H1 (cell line): ENCODE measurements at regions not wholly inside any gene's neighbourhood (a gene's known extent, or its start where the extent isn't known, plus 50 kb on each side); places are given as distances from the start of the nearest gene placed in this dataset.

Source experiments
- CTCF ChIA-PET: fragments of 300-600 bp; sonication (Branson Sonifier 250); formaldehyde crosslinking; loops from one replicate; lab custom pipeline; 2021; ENCODE audit not compliant: partially characterized antibody; lab: Charles Lee
- POLR2A ChIA-PET: fragments of 300-600 bp; sonication (Branson Sonifier 250); formaldehyde crosslinking; loops from one replicate; lab custom pipeline; 2021; ENCODE audit warnings: inconsistent platforms; ENCODE audit not compliant: partially characterized antibody; lab: Charles Lee
- DNase-seq, 2 experiments: peaks; one replicate each; pipeline versions ENCODE4 v3.0.0 to v3.0.0-alpha.2; 2010 to 2022; ENCODE audit warnings: low spot score in 2 of 2, low read depth in 1 of 2, mixed read lengths in 1 of 2
- FAIRE-seq: peaks from 2 replicates; lab custom pipeline; 2011; peaks lifted over from hg19 to GRCh38; lab: Jason Lieb, UNC
- H2AFZ ChIP-seq: 2 replicates; pipeline ENCODE4 v1.8.1; 2012; ENCODE audit warnings: low read length, inconsistent platforms
- H2AK5ac ChIP-seq: 2 replicates; pipeline ENCODE4 v1.6.1; 2013; ENCODE audit warnings: low read depth, low read length
- H2BK120ac ChIP-seq: replicated peaks from 2 replicates; pipeline ENCODE3; 2013; ENCODE audit warnings: low read depth, low read length, inconsistent platforms
- H2BK12ac ChIP-seq: 2 replicates; pipeline ENCODE4 v1.6.1; 2013; ENCODE audit warnings: low read depth, low read length
- H2BK15ac ChIP-seq: 2 replicates; pipeline ENCODE4 v1.6.1; 2013; ENCODE audit warnings: low read length
- H2BK20ac ChIP-seq: 2 replicates; pipeline ENCODE4 v1.6.1; 2013; ENCODE audit warnings: low read length
- H2BK5ac ChIP-seq: 2 replicates; pipeline ENCODE4 v1.6.1; 2013; ENCODE audit warnings: low read depth, low read length
- H3K14ac ChIP-seq: 2 replicates; pipeline ENCODE4 v1.6.1; 2013; ENCODE audit warnings: inconsistent platforms; ENCODE audit not compliant: insufficient read length
- H3K18ac ChIP-seq: 2 replicates; pipeline ENCODE4 v1.6.1; 2013; ENCODE audit warnings: low read length; ENCODE audit errors: extremely low read depth
- H3K23ac ChIP-seq: 2 replicates; pipeline ENCODE4 v1.6.1; 2013; ENCODE audit warnings: inconsistent platforms; ENCODE audit not compliant: insufficient read length
- H3K23me2 ChIP-seq: 2 replicates; pipeline ENCODE4 v1.6.1; 2013; ENCODE audit warnings: low read depth, low read length
- H3K27ac ChIP-seq: 2 replicates; pipeline ENCODE4 v1.6.1; 2011; ENCODE audit warnings: low read depth, low read length, inconsistent platforms
- H3K27me3 ChIP-seq, 4 experiments: replicated peaks in 1 of 4; 1 replicate in 1 of 4; 2 replicates in 3 of 4; pipeline versions ENCODE4 v1.6.1 to v1.8.1; 2011 to 2013; ENCODE audit warnings: low read length in 3 of 4, mild to moderate bottlenecking in 3 of 4, inconsistent platforms in 2 of 4, mixed read lengths in 2 of 4, moderate library complexity in 1 of 4; ENCODE audit not compliant: control insufficient read depth in 3 of 4, insufficient read depth in 3 of 4; ENCODE audit errors: extremely low read depth in 1 of 4
- H3K36me3 ChIP-seq, 4 experiments: 2 replicates each; pipeline versions ENCODE4 v1.6.1 to v1.8.1; 2011 to 2013; ENCODE audit warnings: mild to moderate bottlenecking in 4 of 4, low read length in 3 of 4, moderate library complexity in 2 of 4, control low read depth in 1 of 4, inconsistent platforms in 1 of 4; ENCODE audit not compliant: insufficient read depth in 4 of 4, control insufficient read depth in 2 of 4
- H3K4ac ChIP-seq: replicated peaks from 2 replicates; pipeline ENCODE3; 2013; ENCODE audit warnings: low read length, low read depth, mixed read lengths, inconsistent platforms; ENCODE audit not compliant: insufficient read length
- H3K4me1 ChIP-seq, 4 experiments: replicated peaks in 1 of 4; 1 replicate in 1 of 4; 2 replicates in 3 of 4; pipeline versions ENCODE4 v1.6.1 to v1.8.1; 2011 to 2013; ENCODE audit warnings: low read length in 3 of 4, inconsistent platforms in 2 of 4, mixed read lengths in 1 of 4; ENCODE audit not compliant: insufficient read depth in 4 of 4, control insufficient read depth in 3 of 4
- H3K4me2 ChIP-seq, 2 experiments: 2 replicates each; pipeline versions ENCODE4 v1.6.1 to v1.8.1; 2011 to 2013; ENCODE audit warnings: low read depth in 2 of 2, low read length in 2 of 2, control low read depth in 1 of 2, inconsistent platforms in 1 of 2, mild to moderate bottlenecking in 1 of 2; ENCODE audit not compliant: insufficient read depth in 1 of 2
- H3K4me3 ChIP-seq, 4 experiments: fragments of 200-600, 300-600 bp in 1 of 4; sonication (generic), shearing (Covaris generic), sonication (Bioruptor Twin) in 1 of 4; 2 replicates each; pipeline versions ENCODE4 v1.5.1 to v1.8.1; 2011 to 2016; ENCODE audit warnings: low read length in 4 of 4, low read depth in 3 of 4, control low read depth in 2 of 4, inconsistent platforms in 2 of 4, mild to moderate bottlenecking in 2 of 4, mixed read lengths in 1 of 4, moderate library complexity in 1 of 4; ENCODE audit not compliant: insufficient read depth in 2 of 4; ENCODE audit errors: extremely low read depth in 1 of 4
- H3K56ac ChIP-seq: replicated peaks from 2 replicates; pipeline ENCODE3; 2013; ENCODE audit warnings: low read depth, mild to moderate bottlenecking, mixed read lengths, low read length, inconsistent platforms; ENCODE audit not compliant: insufficient read length
- H3K79me1 ChIP-seq: 2 replicates; pipeline ENCODE4 v1.6.1; 2013; ENCODE audit warnings: low read depth, low read length, control low read depth
- H3K79me2 ChIP-seq, 2 experiments: 2 replicates each; pipeline versions ENCODE4 v1.6.1 to v1.8.1; 2012 to 2013; ENCODE audit warnings: low read length in 2 of 2, mild to moderate bottlenecking in 2 of 2, inconsistent platforms in 1 of 2; ENCODE audit not compliant: insufficient read depth in 2 of 2, control insufficient read depth in 1 of 2
- H3K9ac ChIP-seq, 4 experiments: replicated peaks in 1 of 4; 1 replicate in 1 of 4; 2 replicates in 3 of 4; pipeline versions ENCODE4 v1.6.1 to v1.8.1; 2011 to 2013; ENCODE audit warnings: low read depth in 3 of 4, low read length in 3 of 4, control low read depth in 2 of 4, mild to moderate bottlenecking in 2 of 4, moderate library complexity in 2 of 4, inconsistent platforms in 1 of 4; ENCODE audit errors: extremely low read depth in 1 of 4
- H3K9me3 ChIP-seq, 2 experiments: 2 replicates each; pipeline versions ENCODE4 v1.6.1 to v1.8.1; 2012 to 2013; ENCODE audit warnings: mild to moderate bottlenecking in 2 of 2, moderate library complexity in 2 of 2, control low read depth in 1 of 2, inconsistent platforms in 1 of 2, low read depth in 1 of 2, low read length in 1 of 2, mixed read lengths in 1 of 2; ENCODE audit not compliant: insufficient read depth in 2 of 2
- H4K20me1 ChIP-seq, 2 experiments: replicated peaks in 1 of 2; 2 replicates each; pipeline versions ENCODE3 to v1.8.1; 2011 to 2013; ENCODE audit warnings: inconsistent platforms in 2 of 2, low read length in 2 of 2, mild to moderate bottlenecking in 1 of 2; ENCODE audit not compliant: insufficient read depth in 2 of 2, control insufficient read depth in 1 of 2
- H4K5ac ChIP-seq: 2 replicates; pipeline ENCODE4 v1.6.1; 2013; ENCODE audit warnings: low read length, low read depth, mixed read lengths, inconsistent platforms; ENCODE audit not compliant: insufficient read length
- H4K8ac ChIP-seq: 2 replicates; pipeline ENCODE4 v1.8.0; 2013; ENCODE audit warnings: mild to moderate bottlenecking, moderate library complexity, low read length, inconsistent platforms; ENCODE audit not compliant: insufficient read depth; ENCODE audit errors: extremely low read depth
- H4K91ac ChIP-seq: replicated peaks from 2 replicates; pipeline ENCODE3; 2013; ENCODE audit warnings: low read length, mixed read lengths, inconsistent platforms; ENCODE audit not compliant: insufficient read length
- JUND ChIP-seq: IDR thresholded peaks from 2 replicates; pipeline ENCODE4 v1.6.1; 2011; ENCODE audit warnings: mild to moderate bottlenecking, improper control_type of control experiment, low read length
- TBP ChIP-seq: IDR thresholded peaks from 2 replicates; pipeline ENCODE4 v1.6.1; 2011; ENCODE audit warnings: low read depth, low read length, improper control_type of control experiment

GRCh38 chr4:175935016-175935661 lies 123.1 kb upstream of the GPM6A start:
- TF ChIP-seq TBP, result no peak
- TF ChIP-seq JUND, result peak; percentile 84

More at GRCh38 chr4:175935016-175935661, 123.1 kb upstream of the GPM6A start:
- H3K4me3 ChIP-seq, result no peak overlapping the region
- H3K9me3 ChIP-seq, result no peaks in the 10 kb centered on the region
- H2BK120ac ChIP-seq, result no peak overlapping the region
- no peak overlapping the region for H2AFZ ChIP-seq
- no peak overlapping the region for H4K8ac ChIP-seq
- ChIA-PET CTCF (interaction anchor here (1.3 kb wide), 1 partner anchor 14 kb away, joined by 4 read pairs; no protein-coding TSS in a partner anchor), POLR2A (no interaction called here)
- H2BK5ac ChIP-seq, result no peak overlapping the region
- no peaks in the 10 kb centered on the region for H3K79me2 ChIP-seq
- H3K9ac ChIP-seq, result no peak overlapping the region
- H2BK15ac ChIP-seq, result no peak overlapping the region
- H3K4me1 ChIP-seq, result peaks cover 0 to 2% (median 0%) of the 10 kb centered on the region in 4 experiments; a peak in 1 of 7 replicates
- H3K18ac ChIP-seq, result no peak overlapping the region
- no peaks in the 10 kb centered on the region for H4K20me1 ChIP-seq
- no peak overlapping the region for H3K56ac ChIP-seq
- H4K91ac ChIP-seq, result no peak overlapping the region
- no peak overlapping the region for H4K5ac ChIP-seq
- no peak overlapping the region for H2AK5ac ChIP-seq
- FAIRE-seq (no peak), DNase-seq (no peak)
- no peak overlapping the region for H3K14ac ChIP-seq
- no peaks in the 10 kb centered on the region for H3K36me3 ChIP-seq
- H3K27me3 ChIP-seq, result no peaks in the 10 kb centered on the region
- no peak overlapping the region for H3K23ac ChIP-seq
- H2BK12ac ChIP-seq, result no peak overlapping the region
- no peak overlapping the region for H2BK20ac ChIP-seq
- no peaks in the 10 kb centered on the region for H3K79me1 ChIP-seq
- no peaks in the 10 kb centered on the region; the same call in 1 of the 2 replicates for H3K23me2 ChIP-seq
- no peak overlapping the region for H3K27ac ChIP-seq
- no peak overlapping the region for H3K4ac ChIP-seq
- H3K4me2 ChIP-seq, result 0 out of 4 replicates have a peak overlapping the region, but pooled peaks of 1 of the 2 experiments have one; percentile 23
